GM12878 (cell line): ENCODE measurements at regions not wholly inside any gene's neighbourhood (a gene's known extent, or its start where the extent isn't known, plus 50 kb on each side); places are given as distances from the start of the nearest gene placed in this dataset.

Experiments used
- ATAC-seq: fragments of 200-7000 bp; cut with Tn5 transposase; 3 replicates; pipeline ENCODE4 v1.9.1; 2020; ENCODE audit warnings: mild to moderate bottlenecking, moderate library complexity
- BruUV-seq: library from RNA; stranded (reverse); fragments of 400-500 nt; replicated peaks from 2 replicates; lab custom pipeline; 2021; lab: Mats Ljungman, UMichigan
- CTCF ChIA-PET: fragments of 300-600 bp; sonication (Branson Sonifier 250); formaldehyde crosslinking; extraction: SDS; loops from one replicate; lab custom pipeline; 2021; ENCODE audit warnings: inconsistent platforms; lab: Yijun Ruan, JAX
- POLR2A ChIA-PET: fragments of 350-600 bp; formaldehyde crosslinking; extraction: SDS; loops from one replicate; lab custom pipeline; 2021; ENCODE audit warnings: inconsistent platforms; lab: Charles Lee
- RAD21 ChIA-PET: fragments of 300-600 bp; sonication (Branson Sonifier 250); formaldehyde crosslinking; loops from one replicate; lab custom pipeline; 2023; ENCODE audit warnings: antibody characterized with exemption; ENCODE audit not compliant: unreplicated experiment; lab: Charles Lee
- SMC1A ChIA-PET: fragments of 300-600 bp; sonication (Branson Sonifier 250); formaldehyde crosslinking; loops from one replicate; lab custom pipeline; 2023; ENCODE audit not compliant: unreplicated experiment, uncharacterized antibody; lab: Charles Lee
- DNase-seq: peaks from one replicate; pipeline ENCODE4 v3.0.0-alpha.2; 2011; ENCODE audit warnings: low read depth, low spot score
- FAIRE-seq: peaks from 3 replicates; lab custom pipeline; 2011; peaks lifted over from hg19 to GRCh38; lab: Jason Lieb, UNC
- H2AFZ ChIP-seq: 2 replicates; pipeline ENCODE4 v1.6.0; 2011; ENCODE audit warnings: low read depth, low read length, control low read depth; ENCODE audit not compliant: control insufficient read depth
- H3K27ac ChIP-seq: 2 replicates; pipeline ENCODE4 v1.5.1; 2011; ENCODE audit warnings: control low read depth; ENCODE audit not compliant: control insufficient read depth, insufficient read depth
- H3K27me3 ChIP-seq, 2 experiments: replicated peaks in 1 of 2; 2 replicates each; pipeline versions ENCODE4 v1.6.0 to v1.6.1; 2011; ENCODE audit warnings: low read length in 1 of 2; ENCODE audit not compliant: control insufficient read depth in 2 of 2, insufficient read depth in 2 of 2
- H3K36me3 ChIP-seq, 2 experiments: 2 replicates each; pipeline ENCODE4 v1.5.1; 2011; ENCODE audit warnings: low read length in 1 of 2; ENCODE audit not compliant: control insufficient read depth in 2 of 2, insufficient read depth in 2 of 2
- H3K4me1 ChIP-seq: 2 replicates; pipeline ENCODE4 v1.6.1; 2011; ENCODE audit warnings: mild to moderate bottlenecking, low read length, moderate library complexity, mixed read lengths; ENCODE audit not compliant: control insufficient read depth, insufficient read depth
- H3K4me2 ChIP-seq: 2 replicates; pipeline ENCODE4 v1.6.0; 2011; ENCODE audit warnings: control low read depth; ENCODE audit not compliant: control insufficient read depth, insufficient read depth
- H3K4me3 ChIP-seq: fragments of 200-600 bp; sonication (generic); 2 replicates; pipeline ENCODE4 v1.5.1; 2016
- H3K79me2 ChIP-seq: 2 replicates; pipeline ENCODE4 v1.6.0; 2011; ENCODE audit warnings: low read length; ENCODE audit not compliant: control insufficient read depth, insufficient read depth
- H3K9ac ChIP-seq: 2 replicates; pipeline ENCODE4 v1.8.0; 2011; ENCODE audit warnings: low read length, control low read depth, mixed read lengths; ENCODE audit not compliant: control insufficient read depth, insufficient read depth
- H3K9me3 ChIP-seq: replicated peaks from 3 replicates; pipeline ENCODE4 v1.5.1; 2011; ENCODE audit warnings: mild to moderate bottlenecking, low read length; ENCODE audit not compliant: control insufficient read depth, insufficient read depth
- H4K20me1 ChIP-seq: 2 replicates; pipeline ENCODE4 v1.6.0; 2011; ENCODE audit not compliant: control insufficient read depth, insufficient read depth
- CREM ChIP-seq: IDR thresholded peaks from 2 replicates; pipeline ENCODE4 v1.6.1; 2014; ENCODE audit warnings: antibody characterized with exemption, low read depth
- EED ChIP-seq: sonication (generic); IDR thresholded peaks from 2 replicates; pipeline ENCODE4 v1.6.1; 2016; ENCODE audit warnings: antibody characterized with exemption, low read depth
- IRF5 ChIP-seq: fragments of 450-650 bp; IDR thresholded peaks from 2 replicates; pipeline ENCODE4 v1.6.1; 2017; ENCODE audit warnings: borderline replicate concordance
- NFYA ChIP-seq: IDR thresholded peaks from 2 replicates; pipeline ENCODE4 v1.6.1; 2011; ENCODE audit warnings: low read depth, mild to moderate bottlenecking, low read length, improper control_type of control experiment, borderline replicate concordance
- NR2C1 ChIP-seq: fragments of 450-650 bp; IDR thresholded peaks from 2 replicates; pipeline ENCODE4 v1.6.1; 2017; ENCODE audit warnings: antibody characterized with exemption, mild to moderate bottlenecking, moderate library complexity
- NR2C2 ChIP-seq: IDR thresholded peaks from 2 replicates; pipeline ENCODE4 v1.6.1; 2011; ENCODE audit warnings: borderline replicate concordance, low read depth; ENCODE audit not compliant: control insufficient read depth, insufficient read length
- PBX3 ChIP-seq: IDR thresholded peaks from 2 replicates; pipeline ENCODE4 v1.6.1; 2011; ENCODE audit warnings: mild to moderate bottlenecking, low read depth, low read length, moderate library complexity; ENCODE audit not compliant: insufficient replicate concordance
- RELB ChIP-seq: fragments of 450-650 bp; IDR thresholded peaks from 2 replicates; pipeline ENCODE4 v1.6.1; 2017; ENCODE audit warnings: low read depth, mild to moderate bottlenecking, moderate library complexity
- SMC3 ChIP-seq: IDR thresholded peaks from 2 replicates; pipeline ENCODE4 v1.6.1; 2011; ENCODE audit warnings: low read length, improper control_type of control experiment, borderline replicate concordance
- TCF12 ChIP-seq: IDR thresholded peaks from 2 replicates; pipeline ENCODE4 v1.6.1; 2011; ENCODE audit warnings: low read depth, mild to moderate bottlenecking, low read length
- ZNF274 ChIP-seq: IDR thresholded peaks from one replicate; pipeline ENCODE4 v1.8.0; 2011; ENCODE audit not compliant: insufficient read length, insufficient read depth
- ZNF592 ChIP-seq: fragments of 450-650 bp; IDR thresholded peaks from 2 replicates; pipeline ENCODE4 v1.6.1; 2017; ENCODE audit warnings: mild to moderate bottlenecking, moderate library complexity
- WGBS: methylation state at CpG from one replicate; pipeline ENCODE4 v1.1.6; 2016; ENCODE audit warnings: low lambda C conversion rate; ENCODE audit not compliant: insufficient replicate concordance, insufficient coverage; ENCODE audit errors: missing lambda C conversion rate; 5-methylcytosine and 5-hydroxymethylcytosine counted together
- in situ Hi-C: fragments of 300-500 bp; cut with MboI; formaldehyde crosslinking; loops from 9 replicates; pipeline ENCODE4 v1.14.3; 2018; ENCODE audit warnings: mixed read lengths
- intact Hi-C: fragments of 100-400 bp; cut with micrococcal nuclease; formaldehyde crosslinking; loops from one replicate; pipeline ENCODE4 v1.14.2; 2022; ENCODE audit not compliant: unreplicated experiment
- TF ChIP-seq, protein P1 (sequence below): fragments of 450-650 bp; IDR thresholded peaks from 2 replicates; pipeline ENCODE4 v1.6.1; 2017; ENCODE audit warnings: mild to moderate bottlenecking, low read depth, inconsistent platforms; ENCODE audit not compliant: poor library complexity, severe bottlenecking

DNA sequence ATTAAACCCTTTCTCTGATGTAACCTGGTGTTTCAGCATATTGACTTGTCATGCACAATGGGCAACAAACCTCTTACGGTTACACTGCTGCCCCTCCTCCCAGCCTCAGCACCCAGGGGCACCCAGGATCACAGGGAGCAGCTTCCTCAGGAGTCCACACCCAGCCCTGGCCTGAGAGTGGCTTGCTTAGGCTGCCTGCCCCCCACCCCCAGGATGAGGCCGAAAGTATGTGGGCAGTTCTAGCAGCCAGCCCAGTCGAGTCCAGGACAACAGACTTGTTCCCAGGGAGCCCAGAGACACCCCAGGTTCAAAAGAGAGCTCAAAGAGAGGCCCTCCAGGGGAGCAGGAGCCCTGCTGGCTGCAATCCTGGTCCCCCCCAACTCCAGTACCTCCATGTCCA lies 108.1 kb upstream of the THY1 start (continued):
- no peak for TF ChIP-seq IRF5

DNA sequence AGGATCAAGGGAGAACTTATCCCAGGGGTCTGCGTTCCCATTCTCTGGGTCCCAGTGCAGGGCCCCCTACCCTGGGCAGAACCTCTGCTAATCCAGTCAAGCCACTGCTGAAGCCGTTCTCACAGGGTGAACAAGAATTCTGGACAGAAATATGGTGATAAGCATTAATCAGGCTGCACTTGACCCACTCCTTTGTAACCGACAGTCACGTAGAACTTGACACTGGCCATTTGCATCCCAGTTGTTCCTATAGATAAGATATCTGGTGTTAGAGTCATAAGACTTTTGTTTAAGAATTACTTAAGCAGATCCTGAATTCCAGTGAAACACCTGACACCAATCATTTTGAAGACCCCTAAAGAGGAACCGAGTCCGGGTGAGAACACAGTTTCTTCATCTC lies 107.5 kb upstream of the THY1 start:
- CTCF ChIA-PET, result interaction anchor here (0.9 kb wide), 1 partner anchor 56 kb away, joined by 3 read pairs; no protein-coding TSS in a partner anchor
- no peak overlapping the region for H3K9ac ChIP-seq
- H3K36me3 ChIP-seq, result no peaks in the 10 kb centered on the region
- H4K20me1 ChIP-seq, result no peaks in the 10 kb centered on the region; the same call in 1 of the 2 replicates
- H3K4me1 ChIP-seq, result peaks cover 6% of the 10 kb centered on the region
- POLR2A ChIA-PET, result no interaction called here
- in situ Hi-C loops, result no loop called here
- no peaks in the 10 kb centered on the region for H3K79me2 ChIP-seq
- 38% methylated on average over 6 of the region's 6 CpGs for WGBS
- no peak overlapping the region for H3K4me3 ChIP-seq
- no peak overlapping the region for H3K27ac ChIP-seq
- RAD21 ChIA-PET, result no interaction called here
- SMC1A ChIA-PET, result no interaction called here
- no peak for ATAC-seq
- no peak overlapping the region for H3K4me2 ChIP-seq
- H3K9me3 ChIP-seq, result no peaks in the 10 kb centered on the region
- no peaks in the 10 kb centered on the region; a peak in 1 of 4 replicates for H3K27me3 ChIP-seq
- no TSS peak for BruUV-seq
- intact Hi-C loops, result no loop called here
- DNase-seq, result no peak
- H2AFZ ChIP-seq, result no peak overlapping the region
- FAIRE-seq, result no peak
- TF ChIP-seq NR2C2 (no peak), CREM (no peak), NR2C1 (no peak), TCF12 (no peak), ZNF592 (no peak), RELB (no peak), NFYA (no peak), ZNF274 (no peak), EED (no peak), PBX3 (no peak), SMC3 (no peak)
- TF ChIP-seq, protein P1, sequence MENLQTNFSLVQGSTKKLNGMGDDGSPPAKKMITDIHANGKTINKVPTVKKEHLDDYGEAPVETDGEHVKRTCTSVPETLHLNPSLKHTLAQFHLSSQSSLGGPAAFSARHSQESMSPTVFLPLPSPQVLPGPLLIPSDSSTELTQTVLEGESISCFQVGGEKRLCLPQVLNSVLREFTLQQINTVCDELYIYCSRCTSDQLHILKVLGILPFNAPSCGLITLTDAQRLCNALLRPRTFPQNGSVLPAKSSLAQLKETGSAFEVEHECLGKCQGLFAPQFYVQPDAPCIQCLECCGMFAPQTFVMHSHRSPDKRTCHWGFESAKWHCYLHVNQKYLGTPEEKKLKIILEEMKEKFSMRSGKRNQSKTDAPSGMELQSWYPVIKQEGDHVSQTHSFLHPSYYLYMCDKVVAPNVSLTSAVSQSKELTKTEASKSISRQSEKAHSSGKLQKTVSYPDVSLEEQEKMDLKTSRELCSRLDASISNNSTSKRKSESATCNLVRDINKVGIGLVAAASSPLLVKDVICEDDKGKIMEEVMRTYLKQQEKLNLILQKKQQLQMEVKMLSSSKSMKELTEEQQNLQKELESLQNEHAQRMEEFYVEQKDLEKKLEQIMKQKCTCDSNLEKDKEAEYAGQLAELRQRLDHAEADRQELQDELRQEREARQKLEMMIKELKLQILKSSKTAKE, result no peak
